Fibroblast of pulmonary artery (primary cell): ENCODE measurements at regions not wholly inside any gene's neighbourhood (a gene's known extent, or its start where the extent isn't known, plus 50 kb on each side); places are given as distances from the start of the nearest gene placed in this dataset.

ENCODE experiments used
- DNase-seq: peaks from one replicate; pipeline ENCODE4 v3.0.0-alpha.2; 2010; ENCODE audit warnings: low read depth
- H3K4me3 ChIP-seq: replicated peaks from 2 replicates; pipeline ENCODE4 v1.5.1; 2011; ENCODE audit warnings: low read depth, mild to moderate bottlenecking, control low read depth, low read length, moderate library complexity
- CTCF ChIP-seq: IDR thresholded peaks from 2 replicates; pipeline ENCODE4 v1.5.1; 2011; ENCODE audit warnings: mild to moderate bottlenecking, control low read depth, low read length, inconsistent platforms; ENCODE audit errors: missing control alignments

- no peak for TF ChIP-seq CTCF
- H3K4me3 ChIP-seq: no peak overlapping the region
- no peak for DNase-seq
Observed at GRCh38 chr2:58358026-58358425, 116.9 kb upstream of the FANCL start.

- DNase-seq: no peak
- no peak overlapping the region for H3K4me3 ChIP-seq
- TF ChIP-seq CTCF: no peak
Observed at GRCh38 chr2:58357521-58357920, 116.4 kb upstream of the FANCL start.

GRCh38 chr2:58354230-58354629 is 113.1 kb upstream of the FANCL start:
- DNase-seq: no peak
- no peak for TF ChIP-seq CTCF
- no peak overlapping the region for H3K4me3 ChIP-seq

- no peak for DNase-seq
- no peak for TF ChIP-seq CTCF
- no peak overlapping the region for H3K4me3 ChIP-seq
Observed at GRCh38 chr2:58350484-58350883, 109.4 kb upstream of the FANCL start.

GRCh38 chr2:58347810-58348209 is 106.7 kb upstream of the FANCL start:
- no peak for TF ChIP-seq CTCF
- no peak for DNase-seq
- no peak overlapping the region for H3K4me3 ChIP-seq

GRCh38 chr2:58341047-58341446 is 99.9 kb upstream of the FANCL start:
- no peak for TF ChIP-seq CTCF
- DNase-seq: no peak
- no peak overlapping the region for H3K4me3 ChIP-seq

GRCh38 chr2:58339548-58340243 is 98.6 kb upstream of the FANCL start:
- DNase-seq: no peak
- no peak overlapping the region for H3K4me3 ChIP-seq
- TF ChIP-seq CTCF: no peak
